22Rv1 (cell line): ENCODE measurements at regions not wholly inside any gene's neighbourhood (a gene's known extent, or its start where the extent isn't known, plus 50 kb on each side); places are given as distances from the start of the nearest gene placed in this dataset.

ENCODE experiments used
- ZFX ChIP-seq: fragments of 450-650 bp; IDR thresholded peaks from 2 replicates; pipeline ENCODE4 v1.6.1; 2017; ENCODE audit warnings: antibody characterized with exemption, borderline replicate concordance
- TF ChIP-seq, protein P1 (sequence below): fragments of 450-650 bp; IDR thresholded peaks from 2 replicates; pipeline ENCODE4 v1.5.1; 2017; ENCODE audit warnings: mild to moderate bottlenecking

DNA sequence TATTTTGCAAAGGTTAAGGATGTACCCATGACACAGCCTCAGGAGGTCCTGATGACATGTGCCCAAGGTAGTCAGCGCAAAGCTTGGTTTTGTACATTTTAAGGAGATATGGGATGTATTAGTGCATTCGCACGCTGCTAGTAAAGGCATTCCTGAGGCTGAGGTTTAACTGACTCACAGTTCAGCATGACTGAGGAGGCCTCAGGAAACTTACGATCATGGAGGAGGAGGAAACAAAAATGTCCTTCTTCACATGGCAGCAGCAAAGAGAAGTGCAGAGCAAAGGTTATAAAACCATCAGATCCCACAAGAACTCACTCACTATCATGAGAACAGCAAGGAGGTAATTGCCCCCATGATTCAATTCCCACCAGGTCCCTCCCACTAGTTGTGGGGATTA is 1017.4 kb downstream of the EFNB2 start:
- TF ChIP-seq, protein P1, sequence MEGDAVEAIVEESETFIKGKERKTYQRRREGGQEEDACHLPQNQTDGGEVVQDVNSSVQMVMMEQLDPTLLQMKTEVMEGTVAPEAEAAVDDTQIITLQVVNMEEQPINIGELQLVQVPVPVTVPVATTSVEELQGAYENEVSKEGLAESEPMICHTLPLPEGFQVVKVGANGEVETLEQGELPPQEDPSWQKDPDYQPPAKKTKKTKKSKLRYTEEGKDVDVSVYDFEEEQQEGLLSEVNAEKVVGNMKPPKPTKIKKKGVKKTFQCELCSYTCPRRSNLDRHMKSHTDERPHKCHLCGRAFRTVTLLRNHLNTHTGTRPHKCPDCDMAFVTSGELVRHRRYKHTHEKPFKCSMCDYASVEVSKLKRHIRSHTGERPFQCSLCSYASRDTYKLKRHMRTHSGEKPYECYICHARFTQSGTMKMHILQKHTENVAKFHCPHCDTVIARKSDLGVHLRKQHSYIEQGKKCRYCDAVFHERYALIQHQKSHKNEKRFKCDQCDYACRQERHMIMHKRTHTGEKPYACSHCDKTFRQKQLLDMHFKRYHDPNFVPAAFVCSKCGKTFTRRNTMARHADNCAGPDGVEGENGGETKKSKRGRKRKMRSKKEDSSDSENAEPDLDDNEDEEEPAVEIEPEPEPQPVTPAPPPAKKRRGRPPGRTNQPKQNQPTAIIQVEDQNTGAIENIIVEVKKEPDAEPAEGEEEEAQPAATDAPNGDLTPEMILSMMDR: no peak
- TF ChIP-seq ZFX: no peak
